GM19463 (cell line): ENCODE measurements at regions not wholly inside any gene's neighbourhood (a gene's known extent, or its start where the extent isn't known, plus 50 kb on each side); places are given as distances from the start of the nearest gene placed in this dataset.

Experiments used
- ATAC-seq: cut with Tn5 transposase; IDR thresholded peaks from one replicate; pipeline ENCODE4 v1.9.1; 2021; ENCODE audit warnings: mild to moderate bottlenecking, moderate library complexity; ENCODE audit not compliant: unreplicated experiment

DNA sequence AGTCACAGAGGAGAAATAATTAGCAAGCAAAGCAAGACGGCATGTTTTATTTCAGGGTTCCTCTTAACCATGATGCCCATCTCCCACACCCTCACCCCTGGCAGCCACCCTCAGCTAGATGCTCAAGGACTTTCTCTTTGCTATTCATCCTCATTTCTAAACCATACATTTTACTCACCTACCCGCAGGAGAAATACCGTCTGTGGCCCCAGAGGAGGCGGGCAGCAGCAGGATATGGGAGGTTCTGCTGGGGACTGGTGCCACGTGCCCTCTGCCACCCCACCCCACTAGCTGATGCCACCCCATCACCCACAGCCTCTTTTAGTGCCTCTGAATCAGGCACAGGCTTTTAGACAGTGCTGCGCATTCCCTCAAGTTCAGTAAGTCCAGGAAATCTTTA is 168.7 kb upstream of the ITGB1 start:
- ATAC-seq: no peak

DNA sequence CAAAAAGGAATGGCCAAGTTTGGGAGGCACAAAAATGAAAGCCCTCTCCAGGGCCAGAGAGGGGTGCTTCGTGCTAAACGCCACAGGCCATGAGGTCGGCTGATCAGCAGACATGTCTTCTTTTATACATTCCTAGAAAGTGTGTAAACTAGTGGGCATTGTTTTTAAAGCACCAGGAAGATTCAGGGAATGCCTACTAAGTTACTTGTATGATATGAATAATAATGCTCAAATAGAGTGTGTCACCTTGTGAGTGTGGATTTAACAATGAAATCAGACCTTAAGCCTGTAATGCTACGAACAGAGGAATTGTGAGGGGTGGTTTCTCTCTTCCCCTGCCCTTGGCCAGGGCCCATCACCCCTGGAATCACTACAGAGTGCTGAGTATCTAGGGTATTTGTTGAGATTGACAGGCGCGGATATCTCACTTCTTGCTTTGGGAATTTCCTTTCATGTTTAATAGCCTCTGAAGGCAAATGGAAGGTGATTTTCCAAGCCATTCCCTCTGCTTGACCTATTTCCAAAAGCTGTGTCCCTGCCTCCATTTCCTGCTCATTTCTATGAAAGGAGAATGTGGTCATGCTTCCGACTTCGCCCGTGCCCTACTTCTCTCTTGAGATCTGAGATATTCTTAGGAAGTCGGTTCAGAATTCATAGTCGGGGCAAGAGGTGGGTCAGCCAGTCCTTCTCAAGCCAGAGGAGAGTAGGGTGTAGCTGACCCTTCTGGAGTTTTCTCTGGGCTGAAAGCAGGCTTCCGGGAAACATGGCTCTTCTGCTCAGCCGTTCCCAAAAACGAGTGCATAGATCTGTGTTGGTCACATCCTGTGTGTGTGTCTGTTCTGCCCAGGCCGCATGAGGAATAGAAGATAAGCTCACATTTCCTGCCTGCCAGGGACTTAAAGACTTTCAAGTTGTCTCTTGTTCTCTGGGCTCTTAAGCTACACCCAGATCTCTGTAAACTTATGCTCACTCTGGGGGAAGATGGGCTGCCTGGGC is 167.8 kb upstream of the ITGB1 start:
- ATAC-seq: no peak

DNA sequence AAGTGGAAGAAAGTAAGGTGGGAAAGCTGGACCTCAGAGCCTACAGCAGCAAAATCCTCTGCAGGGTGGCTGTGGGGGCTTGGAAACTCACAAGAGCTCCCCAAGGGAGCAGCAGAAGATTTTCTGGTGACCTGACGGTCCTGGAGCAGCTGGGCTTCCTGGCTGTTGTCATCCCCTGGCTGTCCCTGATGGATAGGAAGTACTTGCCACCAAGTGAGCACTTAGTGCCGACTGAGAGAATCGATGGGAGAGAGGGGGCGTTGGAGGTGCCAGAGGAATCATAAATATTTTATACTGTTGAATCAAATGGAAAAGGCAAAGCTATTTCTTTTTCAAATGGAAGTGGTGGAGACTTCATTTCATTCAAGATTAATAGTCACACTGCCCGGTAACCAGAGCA is 167.1 kb upstream of the ITGB1 start:
- ATAC-seq: no peak

DNA sequence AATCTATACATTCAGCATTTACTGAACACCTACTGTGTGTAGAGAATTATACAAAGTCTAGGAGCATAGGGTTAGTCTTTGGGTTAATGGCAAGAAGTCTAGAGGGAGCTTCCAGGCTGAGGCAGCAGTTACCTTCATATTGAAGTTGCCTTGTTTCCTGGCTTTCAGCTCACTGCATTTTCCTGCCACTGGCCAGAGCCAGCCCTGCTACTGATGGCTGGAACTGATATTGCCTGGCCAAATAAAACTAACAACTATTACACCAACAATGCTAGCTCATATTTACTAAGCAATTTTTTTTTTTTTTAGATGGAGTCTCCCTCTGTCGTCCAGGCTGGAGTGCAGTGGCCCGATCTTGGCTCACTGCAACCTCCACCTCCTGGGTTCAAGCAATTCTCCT is 165.7 kb upstream of the ITGB1 start:
- ATAC-seq: no peak

DNA sequence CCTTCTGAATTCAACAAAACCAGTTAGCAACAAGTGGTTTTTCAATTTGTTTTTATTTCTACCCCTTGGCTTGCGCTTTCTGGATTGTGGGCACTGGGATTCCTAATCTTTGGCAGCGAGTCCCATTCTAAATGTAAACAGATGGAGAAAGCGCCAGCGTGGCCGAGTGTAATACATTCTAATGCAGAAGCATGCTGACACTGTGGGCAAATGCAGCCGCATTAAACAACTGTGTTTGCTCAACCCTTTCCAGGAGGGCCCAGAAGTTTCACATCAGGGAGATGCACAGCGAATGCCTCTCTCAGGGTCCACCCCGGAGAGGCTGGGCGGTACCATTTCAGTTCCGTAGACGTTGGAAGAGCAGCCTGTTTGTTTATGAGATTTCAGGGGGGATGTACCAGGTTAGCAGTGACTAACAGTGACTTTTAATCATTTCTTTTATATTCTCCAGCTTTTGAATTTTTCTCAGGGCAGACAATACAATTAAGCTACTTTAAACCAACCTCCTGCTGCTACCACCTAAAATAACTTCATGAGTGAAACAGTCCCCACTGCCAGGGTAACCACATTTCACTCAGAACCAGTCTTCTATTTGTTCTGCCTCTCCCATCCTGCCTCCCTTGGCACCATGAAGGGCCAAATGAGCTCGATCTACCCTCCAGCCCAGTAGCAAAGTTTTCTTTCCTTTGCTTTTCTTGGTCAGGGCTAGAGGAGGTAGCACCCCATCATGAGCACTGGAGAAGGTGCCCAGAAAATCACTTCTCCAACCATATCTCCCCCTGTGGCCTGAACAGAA is 164.2 kb upstream of the ITGB1 start:
- no peak for ATAC-seq

DNA sequence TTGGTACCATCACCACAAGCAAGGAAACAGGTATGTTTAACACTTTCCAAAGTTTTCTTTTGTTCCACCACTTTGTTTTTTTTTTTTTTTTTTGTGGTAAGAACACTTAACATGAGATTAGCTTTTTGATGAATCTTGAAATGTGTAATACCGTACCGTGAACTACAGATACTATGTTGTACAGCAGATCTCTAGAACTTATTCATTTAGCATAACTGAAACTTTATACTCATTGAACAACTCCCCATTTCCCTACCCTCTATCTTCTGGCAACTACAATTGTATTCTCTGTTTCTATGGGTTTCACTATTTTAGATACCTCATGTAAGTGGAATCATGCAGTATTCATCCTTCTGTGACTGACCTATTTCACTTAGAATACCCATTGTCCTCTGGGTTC is 162.7 kb upstream of the ITGB1 start:
- ATAC-seq: no peak

DNA sequence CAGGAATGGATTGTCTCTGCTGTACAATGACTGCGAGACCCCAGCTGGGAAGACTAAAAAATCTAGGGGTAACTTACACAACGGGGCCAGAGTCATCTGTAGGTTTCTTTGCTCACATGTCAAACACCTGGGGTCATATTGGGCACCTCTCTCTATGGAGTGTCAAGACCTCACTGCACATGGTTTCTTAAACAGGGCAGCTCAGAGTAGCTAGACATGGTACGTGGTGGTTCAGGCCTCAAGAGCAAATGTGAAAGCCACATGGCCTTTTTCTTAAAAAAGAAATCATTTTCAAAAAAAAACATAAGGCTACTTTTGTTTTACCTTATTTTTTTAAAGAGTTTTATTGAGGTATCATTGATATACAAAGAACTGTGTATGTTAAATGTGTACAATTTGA is 162.2 kb upstream of the ITGB1 start:
- ATAC-seq: no peak

DNA sequence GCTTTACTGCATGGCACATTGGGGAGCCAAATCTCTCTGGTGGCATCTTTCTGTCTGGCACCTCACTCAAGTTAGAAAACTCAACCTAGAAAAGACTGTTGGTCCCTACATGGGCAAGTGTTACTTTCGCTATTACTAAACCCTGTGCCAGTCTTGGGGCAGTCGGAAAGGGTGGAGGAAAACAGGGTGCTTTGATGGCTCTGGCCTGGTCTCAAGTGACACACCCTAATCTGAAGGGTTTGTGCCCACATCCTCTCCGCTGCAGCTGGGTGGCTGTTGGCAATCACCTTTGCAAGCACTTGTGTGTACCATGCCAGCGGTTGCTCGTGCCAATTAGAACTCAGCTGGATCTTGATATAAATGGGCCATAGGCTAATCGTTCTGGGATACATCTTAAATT is 159.8 kb upstream of the ITGB1 start:
- ATAC-seq: no peak

DNA sequence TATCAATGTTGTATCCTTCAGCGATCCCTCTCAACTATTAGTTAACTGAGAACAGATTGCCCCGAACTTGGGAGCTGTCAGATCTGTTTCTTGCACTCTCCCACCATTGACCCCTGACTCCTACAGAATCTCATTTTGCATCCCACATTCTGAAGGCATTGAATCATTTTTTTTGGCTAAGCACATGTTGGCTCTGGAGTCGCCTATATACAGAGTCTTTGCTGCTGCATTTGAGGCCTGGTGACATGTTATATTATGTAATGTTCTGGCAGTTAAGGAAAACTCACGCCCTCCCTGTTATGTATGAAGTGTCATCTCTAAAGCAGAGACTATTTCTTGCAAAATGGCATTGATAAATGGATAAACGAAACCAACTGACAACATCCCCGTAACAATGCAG is 159.2 kb upstream of the ITGB1 start:
- no peak for ATAC-seq

DNA sequence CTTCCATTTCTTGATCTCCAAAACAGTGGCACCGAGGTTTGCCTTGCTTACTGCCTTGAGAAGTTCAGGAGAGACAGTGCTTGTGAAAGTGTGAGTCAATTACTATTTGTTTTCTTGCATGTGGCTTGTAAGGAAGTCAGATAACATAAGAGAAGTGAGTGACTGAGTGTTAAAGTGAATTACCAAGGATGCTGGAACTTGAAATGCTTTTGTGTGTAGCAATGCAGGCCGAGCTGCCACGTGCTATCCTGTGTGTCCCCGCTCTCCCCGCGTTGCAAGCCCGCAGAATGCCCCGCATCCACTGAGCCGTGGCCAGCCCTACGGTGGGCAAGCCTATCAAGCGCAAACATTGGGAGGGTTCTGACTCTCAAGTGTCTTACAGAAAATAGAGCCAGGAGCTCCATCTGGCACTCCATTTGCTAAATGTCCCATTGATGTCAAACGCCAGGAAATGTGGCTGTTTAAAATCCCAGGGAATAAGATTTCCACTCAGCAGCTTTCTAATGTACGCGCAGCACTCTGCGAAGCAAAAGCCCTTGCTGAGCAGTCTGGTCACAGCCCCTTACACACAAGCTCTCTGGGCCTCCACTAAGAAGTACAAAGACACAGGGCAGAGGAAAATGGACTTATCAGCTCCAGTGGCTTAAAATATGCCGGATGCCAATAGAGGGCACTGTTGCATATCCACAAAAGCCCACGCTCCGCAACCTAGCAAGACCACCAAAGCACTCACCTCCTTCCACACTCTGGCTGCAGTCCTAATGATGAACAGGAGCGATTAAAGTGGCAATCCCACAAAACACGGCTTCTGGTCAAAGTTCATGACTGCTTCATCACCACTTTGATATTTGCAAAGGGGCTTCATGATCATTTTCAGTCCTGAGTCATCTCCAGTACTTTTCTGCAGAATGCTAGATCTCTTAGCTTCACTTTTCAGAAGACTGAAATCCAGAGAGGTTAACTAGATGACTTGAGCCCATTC is 158.0 kb upstream of the ITGB1 start:
- no peak for ATAC-seq

DNA sequence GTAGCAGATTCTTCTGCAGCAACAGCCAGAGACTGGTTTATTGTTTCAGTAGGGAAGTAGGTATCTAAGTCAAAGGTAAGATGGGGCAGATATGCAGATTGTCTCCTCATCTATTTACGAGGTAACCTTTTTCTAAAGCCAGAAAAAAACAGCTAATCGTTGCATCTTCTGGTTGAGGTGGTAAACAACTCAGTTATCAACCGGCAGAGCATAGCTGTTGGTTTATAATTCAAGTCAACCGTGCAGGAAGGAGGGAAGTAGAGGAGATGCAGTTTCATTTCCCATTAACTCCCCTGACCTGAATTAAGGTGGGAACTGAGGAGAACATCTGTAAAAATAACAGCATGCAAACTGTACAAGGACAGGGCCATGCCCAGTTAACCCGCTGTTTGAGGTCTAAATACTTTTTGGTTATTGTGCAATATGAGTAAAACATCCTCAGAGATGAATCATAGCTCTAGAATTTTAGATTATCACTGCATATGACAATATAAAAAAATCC is 156.5 kb upstream of the ITGB1 start:
- ATAC-seq: no peak

DNA sequence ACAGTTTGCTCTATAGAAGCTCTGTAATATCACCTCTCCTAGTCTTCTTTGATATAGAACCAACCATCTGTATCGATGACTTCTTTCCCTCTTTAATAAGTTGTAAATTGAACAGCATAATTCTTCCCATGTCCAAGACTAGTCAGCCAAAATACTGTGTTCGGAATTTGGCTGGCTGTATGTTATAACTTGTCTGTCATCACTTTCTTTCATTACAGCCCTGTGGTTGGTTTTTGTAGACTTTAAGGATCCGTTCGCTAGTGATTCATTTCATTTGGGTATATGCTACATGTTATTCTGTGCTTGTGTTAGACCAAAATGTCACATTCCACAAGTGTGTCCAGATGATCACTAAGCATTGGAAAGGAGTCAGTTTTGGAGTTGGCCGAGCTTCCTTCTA is 155.4 kb upstream of the ITGB1 start:
- ATAC-seq: no peak

DNA sequence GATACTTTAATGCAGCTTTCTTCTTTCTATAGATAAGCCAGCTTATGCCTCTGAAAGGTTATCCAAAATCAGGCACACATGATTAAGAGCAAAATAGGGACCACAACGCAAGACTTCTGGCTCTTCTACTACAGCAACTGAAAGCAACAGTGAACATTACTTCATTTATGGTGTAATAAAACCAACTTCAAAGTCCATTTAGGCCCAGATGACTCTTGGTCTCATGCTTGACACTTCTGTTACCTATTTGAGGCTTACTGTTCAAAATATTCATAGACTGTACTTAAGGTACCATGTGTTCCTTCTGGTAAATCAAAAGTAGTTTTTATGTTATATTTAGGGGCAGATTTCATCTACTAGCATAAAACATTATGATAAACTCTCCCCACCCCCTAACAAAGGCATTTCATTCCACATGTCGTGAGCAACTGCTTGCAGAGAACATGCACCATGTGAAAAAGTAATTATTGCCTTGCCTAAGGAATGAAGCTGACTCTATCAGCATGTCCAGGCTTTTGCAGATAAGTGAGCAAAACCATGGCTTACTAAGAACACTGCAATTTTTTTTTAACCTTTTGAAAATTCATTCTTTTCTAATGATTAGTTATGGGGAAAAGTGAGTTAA is 154.9 kb upstream of the ITGB1 start:
- ATAC-seq: no peak

DNA sequence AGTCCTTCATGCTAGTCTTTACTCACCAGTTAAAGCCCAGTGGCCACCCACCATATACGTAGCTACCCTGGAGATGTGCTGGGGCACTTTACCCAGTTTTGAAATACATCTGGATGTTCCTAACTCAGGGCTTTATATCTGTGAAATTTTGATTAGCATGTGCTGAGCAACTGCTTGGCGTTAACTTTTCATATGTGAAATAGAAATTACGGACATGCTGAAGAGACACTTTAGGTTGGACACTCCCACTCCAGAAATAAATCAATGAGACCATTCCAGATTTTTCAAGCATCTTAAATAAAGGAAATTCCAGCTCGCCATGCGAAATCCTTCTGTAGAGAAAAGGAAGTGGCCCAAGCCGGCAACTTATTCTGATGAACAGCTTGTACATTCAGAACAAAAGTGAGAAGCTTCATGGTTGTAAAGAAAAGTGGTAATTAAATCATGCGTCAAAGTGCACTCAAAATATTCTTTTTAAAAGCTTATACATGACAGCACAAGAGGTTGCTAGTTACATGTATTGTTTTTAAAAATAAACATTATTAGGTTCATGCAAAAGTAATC is 153.5 kb upstream of the ITGB1 start:
- ATAC-seq: no peak

DNA sequence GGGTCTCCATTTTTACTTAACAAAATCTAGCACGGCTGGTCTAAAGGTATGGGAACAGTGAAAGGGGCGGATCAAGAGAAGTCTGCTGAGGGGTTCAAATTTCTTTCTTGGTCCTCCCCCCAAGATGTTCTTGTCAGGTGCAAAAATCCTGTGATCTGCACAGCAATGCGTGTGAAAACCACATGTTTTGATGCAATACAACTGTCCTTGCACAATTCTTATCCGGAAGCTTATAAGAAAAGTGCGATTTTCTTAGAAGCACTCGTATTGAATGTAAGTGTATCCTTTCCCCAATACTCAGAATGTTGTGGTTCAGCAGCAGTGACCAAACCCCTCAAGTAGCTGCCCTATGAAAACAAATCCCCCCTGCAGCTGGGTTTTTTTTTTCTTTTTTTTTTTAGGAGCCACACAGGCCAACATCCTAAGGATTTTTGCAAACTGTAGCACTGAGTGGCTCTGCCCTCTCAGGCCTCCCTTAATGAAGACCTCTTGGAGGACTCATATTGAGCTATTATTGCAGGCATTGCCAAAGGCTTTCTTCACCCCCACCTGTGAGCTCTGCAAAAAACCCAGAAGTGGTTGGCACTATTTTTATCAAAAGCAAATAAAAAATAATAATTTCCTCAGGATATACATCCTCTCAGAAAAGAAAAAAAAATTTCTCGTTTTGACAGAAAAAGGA is 151.9 kb upstream of the ITGB1 start:
- no peak for ATAC-seq

DNA sequence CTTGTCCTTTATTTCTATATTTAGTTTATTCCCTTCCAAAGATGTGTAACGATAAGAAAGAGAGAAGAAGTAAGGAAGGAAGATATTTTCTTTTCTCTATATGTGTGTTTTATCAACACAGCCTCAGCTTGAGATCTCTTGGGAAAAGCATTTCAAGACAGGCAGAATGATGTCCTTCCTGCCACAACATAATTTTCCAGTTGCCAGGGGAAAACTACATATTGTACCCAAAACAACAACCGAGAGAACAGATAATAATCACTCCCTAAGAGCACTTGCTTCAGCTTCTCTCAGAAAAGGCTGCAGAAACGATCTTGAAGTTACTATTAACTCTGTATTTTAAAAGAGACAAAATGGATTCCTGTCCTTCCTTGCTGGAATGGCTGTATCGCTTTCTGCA is 151.4 kb upstream of the ITGB1 start:
- ATAC-seq: no peak

DNA sequence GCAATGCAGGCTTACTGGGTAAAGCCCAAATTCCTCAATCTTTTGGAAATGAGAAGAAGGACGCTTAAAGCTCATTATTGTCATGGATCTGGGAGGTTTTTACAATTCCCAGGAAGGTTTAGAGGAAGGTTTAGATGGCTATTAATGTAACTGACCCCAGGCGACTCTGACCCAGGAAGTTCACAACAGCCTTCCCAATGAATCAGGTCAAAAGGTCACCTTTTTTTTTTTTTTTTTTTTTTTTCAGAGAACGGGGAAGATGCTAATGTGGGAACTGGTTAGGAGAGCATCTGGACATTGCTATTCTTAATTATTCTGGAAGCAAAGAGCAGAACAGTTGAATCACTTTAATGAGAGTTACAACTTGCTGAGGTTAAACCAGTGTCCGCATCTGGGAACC is 149.9 kb upstream of the ITGB1 start:
- ATAC-seq: no peak

DNA sequence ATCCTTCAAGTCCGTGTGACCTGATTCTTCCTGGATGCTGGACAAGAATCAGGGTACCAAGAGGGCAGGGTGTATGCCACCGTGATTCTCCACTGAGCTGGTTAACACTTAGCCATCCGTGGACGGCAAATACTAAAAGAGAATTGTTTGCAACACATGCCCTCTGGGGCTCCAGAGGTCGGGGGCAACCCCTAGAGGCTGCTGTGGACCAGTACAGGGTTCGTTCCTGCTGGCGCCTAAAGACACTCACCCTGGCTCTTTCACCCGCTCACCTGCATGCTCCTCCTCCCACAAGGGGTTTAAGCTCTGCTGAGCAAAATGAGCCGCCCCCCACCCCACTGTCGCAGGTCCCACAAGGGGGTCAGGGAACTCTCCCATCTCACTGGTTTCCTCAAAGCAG is 148.7 kb upstream of the ITGB1 start:
- no peak for ATAC-seq

DNA sequence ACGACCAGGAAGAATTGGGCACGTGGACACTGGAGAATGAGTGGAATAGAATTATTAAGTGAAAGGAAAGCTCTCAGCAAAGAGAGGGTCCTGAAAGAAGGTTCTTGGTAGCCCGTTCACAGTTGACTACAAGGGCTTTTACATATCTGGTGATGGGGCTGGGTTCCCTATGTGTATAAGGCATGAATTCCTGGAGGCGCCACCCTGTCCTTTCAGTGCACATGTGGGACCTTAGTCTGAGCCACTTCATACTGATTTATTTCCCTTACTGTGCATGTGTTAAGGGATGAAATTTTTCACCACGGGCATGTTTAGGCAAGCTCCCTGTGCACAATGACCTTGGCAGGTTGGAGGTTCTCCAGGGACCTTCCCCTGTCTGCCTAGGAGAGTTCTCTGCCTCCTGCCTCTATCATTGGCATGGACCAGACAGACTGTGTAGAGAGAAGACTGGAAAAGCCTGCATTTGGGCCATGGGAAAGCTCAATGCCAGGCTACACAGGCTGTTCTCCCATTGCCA is 145.9 kb upstream of the ITGB1 start:
- ATAC-seq: no peak
